Epidermal melanocyte (primary cell): ENCODE measurements at regions not wholly inside any gene's neighbourhood (a gene's known extent, or its start where the extent isn't known, plus 50 kb on each side); places are given as distances from the start of the nearest gene placed in this dataset.
A peak's percentile ranks its signal among the peaks of the same experiment; 100 is the strongest.

Source experiments
- DNase-seq: peaks from one replicate; pipeline ENCODE4 v3.0.0; 2011; ENCODE audit warnings: low spot score; ENCODE audit not compliant: insufficient read length

- DNase-seq: no peak
Observed at GRCh38 chr6:90406142-90406794, 109.6 kb upstream of the BACH2 start.

- no peak for DNase-seq
Observed at GRCh38 chr6:90403489-90404381, 107.1 kb upstream of the BACH2 start.

DNA sequence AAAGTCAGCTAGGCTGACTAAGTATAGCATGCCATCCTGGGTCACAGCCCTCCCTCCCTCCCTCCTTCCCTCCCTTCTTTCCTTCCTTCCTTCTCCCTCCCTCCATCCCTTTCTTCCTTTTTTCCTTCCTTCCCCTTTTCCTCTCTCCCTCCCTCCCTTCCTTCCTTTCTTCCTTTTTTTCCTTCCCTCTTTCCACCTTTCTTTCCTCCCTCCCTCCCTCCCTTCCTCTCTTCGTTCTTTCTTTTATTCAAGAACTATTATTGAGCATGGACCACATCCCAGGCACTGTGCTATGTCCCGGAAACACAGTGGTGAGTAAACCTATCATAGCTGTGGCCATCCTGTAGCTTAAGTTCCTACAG lies 106.2 kb upstream of the BACH2 start:
- DNase-seq: no peak

- no peak for DNase-seq
Observed at GRCh38 chr6:90401933-90402830, 105.5 kb upstream of the BACH2 start.

GRCh38 chr6:90399970-90400369 lies 103.3 kb upstream of the BACH2 start:
- DNase-seq: no peak

DNA sequence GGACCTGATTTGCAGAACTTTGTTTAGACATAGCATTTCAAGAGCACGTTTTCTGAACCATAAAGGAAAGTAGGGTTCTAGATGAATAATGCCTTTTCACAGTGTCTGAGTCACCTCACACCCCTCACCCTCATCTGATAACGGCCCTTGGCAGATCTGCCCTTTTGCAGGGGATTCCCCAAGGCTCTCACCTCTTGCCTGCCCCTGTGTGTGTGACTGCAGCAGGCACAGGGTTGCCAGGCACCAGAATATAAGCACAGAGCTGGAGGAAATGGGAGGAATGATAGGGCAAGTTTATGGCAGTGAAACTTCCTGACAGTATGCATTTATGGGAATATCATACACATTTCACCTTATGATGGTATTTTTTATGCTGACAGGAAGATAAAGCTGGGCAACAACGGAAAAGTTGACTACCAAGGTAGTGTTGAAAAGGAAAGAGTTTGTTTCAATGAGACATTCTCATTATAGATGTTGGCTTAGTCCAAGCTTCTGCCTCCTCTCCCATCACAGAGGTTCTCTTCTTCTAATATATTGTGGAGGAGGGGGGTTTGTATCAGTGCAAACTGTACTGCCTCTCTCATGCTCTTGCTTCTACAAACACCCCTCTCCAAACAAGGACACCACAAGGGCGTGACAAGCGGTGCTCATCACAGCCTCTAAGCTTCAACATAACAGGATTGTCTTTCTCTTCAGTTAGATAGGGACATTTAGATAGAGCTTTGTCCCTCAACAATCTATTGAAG lies 101.5 kb upstream of the BACH2 start:
- DNase-seq: no peak

- no peak for DNase-seq
Observed at GRCh38 chr6:90397047-90397446, 100.4 kb upstream of the BACH2 start.

- DNase-seq: peak; percentile 39
Observed at GRCh38 chr6:90393232-90393884, 96.7 kb upstream of the BACH2 start.

- no peak for DNase-seq
Observed at GRCh38 chr6:90390379-90390778, 93.7 kb upstream of the BACH2 start.

- DNase-seq: no peak
Observed at GRCh38 chr6:90388395-90388794, 91.8 kb upstream of the BACH2 start.

- DNase-seq: no peak
Observed at GRCh38 chr6:90387826-90388225, 91.2 kb upstream of the BACH2 start.

DNA sequence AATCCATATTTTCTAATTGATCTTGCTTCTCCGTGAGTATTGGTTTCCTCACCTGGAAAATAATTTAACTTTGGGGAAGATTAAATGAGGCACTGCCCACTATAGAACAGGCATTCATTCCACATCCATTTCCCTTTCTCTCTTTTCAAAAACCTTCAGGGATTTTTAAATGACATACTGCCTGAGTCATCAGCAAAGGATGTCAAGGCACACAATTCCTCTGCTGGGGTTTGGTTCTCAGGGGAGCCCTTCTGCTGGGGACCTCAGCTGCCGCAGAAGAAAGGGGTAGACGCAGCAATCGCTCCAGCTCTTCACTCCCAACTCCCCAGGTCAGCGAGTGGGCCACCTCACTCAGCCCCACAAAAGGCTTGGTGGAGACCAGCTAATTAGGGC lies 90.7 kb upstream of the BACH2 start:
- DNase-seq: no peak

- no peak for DNase-seq
Observed at GRCh38 chr6:90386399-90387382, 90.0 kb upstream of the BACH2 start.

DNA sequence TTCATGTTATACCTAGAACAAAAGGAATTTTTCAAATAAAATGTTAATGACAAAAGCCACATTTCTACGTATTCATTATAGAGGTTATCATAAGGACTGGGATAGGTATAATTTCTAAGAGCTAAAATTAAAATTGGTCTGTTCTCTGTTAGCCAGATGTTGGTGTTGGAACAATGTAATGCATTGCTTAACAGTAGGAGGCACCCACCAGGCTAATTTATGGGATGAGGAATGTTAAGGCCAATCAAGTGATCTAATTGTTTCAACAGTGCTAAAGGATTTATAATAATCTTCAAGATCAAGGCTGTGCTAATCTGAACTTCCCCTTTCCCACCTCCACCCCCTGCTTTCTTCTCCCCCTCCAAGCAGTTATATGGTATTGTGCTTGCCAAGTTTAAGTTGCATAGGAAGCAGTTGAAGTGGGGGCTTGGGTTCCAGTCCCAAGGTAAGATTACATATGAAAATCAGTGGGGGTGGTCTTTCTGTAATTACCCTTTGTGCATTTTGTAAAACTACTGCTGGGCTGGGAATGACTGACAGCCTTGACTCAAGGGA lies 89.2 kb upstream of the BACH2 start:
- no peak for DNase-seq

DNA sequence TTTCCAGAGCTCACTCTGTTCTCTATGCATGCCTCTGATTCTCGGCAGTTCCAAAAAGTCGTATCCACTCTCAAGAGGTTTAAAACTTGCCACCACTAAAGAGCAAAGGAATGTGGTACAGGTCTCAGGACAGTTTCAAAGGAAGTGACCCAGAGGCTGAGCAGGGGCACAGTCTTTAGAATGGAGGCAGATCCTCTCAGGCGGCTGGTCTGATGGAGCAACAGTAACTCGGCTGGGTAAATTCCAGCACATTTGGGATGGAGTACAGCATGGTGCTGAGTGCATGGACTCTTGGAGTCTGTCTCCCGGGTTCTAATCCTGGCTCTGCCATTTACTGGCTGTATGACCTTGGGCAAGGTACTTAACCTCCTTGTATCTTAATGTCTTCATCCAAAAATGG lies 88.1 kb upstream of the BACH2 start:
- no peak for DNase-seq

DNA sequence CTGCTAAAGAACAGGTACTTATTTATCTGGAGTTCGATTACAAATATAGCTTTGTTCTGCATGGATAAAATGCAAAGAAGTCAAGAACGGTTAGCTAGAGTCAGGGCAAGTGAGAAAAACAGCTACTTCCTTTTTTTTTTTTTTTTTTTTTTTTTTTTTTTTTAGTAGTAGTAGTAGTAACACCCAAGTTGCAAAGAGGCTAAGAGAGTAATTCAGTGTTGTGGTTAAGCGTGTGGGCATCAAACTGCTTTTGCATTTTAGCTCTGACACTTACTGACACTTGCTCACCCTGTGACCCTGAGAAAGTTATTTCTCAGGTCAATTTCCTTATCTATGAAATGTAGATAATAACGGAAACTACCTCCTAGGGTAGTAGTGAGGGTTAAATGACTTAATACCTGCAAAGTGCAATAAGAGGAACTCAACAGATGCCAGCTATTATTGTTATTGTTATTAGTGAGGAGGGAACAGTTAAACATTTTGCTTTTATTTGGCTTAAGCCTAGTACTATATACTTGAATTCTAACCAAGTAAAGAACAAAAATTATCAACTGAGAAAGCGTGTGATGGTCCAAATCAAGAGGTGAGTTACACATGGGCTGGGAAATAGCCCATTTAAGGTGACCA lies 86.7 kb upstream of the BACH2 start:
- no peak for DNase-seq

GRCh38 chr6:90382760-90383159 lies 86.1 kb upstream of the BACH2 start:
- DNase-seq: no peak

DNA sequence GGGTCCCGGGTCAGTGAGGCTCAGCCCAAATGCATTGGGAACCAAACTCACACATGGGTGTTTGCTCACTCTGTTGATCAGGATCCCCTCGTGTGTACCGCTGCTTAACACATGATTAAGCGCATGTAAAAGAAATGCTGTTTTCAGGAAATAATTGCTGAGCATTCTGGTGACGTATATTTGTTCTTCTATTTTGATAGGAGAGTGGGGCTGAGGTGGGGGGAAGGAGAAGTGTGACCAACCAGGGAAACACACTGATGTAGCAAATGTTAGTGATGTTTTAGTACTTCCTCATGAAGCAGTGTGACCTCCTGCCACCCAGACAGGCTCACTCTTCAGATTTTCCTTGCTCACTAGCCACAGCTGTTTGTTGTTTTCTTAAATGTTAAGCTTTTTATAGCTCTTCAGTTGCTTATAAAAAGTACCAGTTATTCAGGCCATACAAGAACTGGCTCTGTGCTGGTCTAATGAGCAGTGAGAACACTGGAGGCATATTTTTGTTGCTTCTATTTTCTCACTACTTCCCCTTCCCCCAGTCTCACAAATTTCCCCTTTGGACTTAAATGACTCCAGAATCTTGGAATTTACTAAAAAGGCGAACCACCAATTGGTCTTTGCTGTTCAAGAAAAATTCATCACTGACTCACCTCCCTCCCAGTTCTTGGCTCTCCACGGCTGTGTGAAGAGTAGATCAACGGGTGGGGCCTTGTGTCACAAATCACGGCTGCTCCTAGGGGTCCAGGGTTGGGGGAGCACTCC lies 79.2 kb upstream of the BACH2 start:
- DNase-seq: no peak
